HG03571 (cell line): ENCODE measurements at regions not wholly inside any gene's neighbourhood (a gene's known extent, or its start where the extent isn't known, plus 50 kb on each side); places are given as distances from the start of the nearest gene placed in this dataset.
A peak's percentile ranks its signal among the peaks of the same experiment; 100 is the strongest.
"Not testable (repeated sequence)": the region's sequence is repeated elsewhere in the genome, so short reads cannot be mapped to it uniquely, and the experiment has no call there.

Source experiments
- ATAC-seq: cut with Tn5 transposase; IDR thresholded peaks from one replicate; pipeline ENCODE4 v1.9.1; 2021; ENCODE audit not compliant: unreplicated experiment

- ATAC-seq: no peak
Observed at GRCh38 chr5:44935871-44936270, 127.1 kb downstream of the MRPS30 start.

GRCh38 chr5:44942524-44943001 is 133.8 kb downstream of the MRPS30 start:
- no peak for ATAC-seq

- no peak for ATAC-seq
Observed at GRCh38 chr5:44943647-44944046, 134.9 kb downstream of the MRPS30 start.

GRCh38 chr5:44945743-44946142 is 137.0 kb downstream of the MRPS30 start:
- ATAC-seq: no peak

- no peak for ATAC-seq
Observed at GRCh38 chr5:44949687-44950086, 140.9 kb downstream of the MRPS30 start.

GRCh38 chr5:44951371-44951770 is 142.6 kb downstream of the MRPS30 start:
- ATAC-seq: no peak

GRCh38 chr5:44952376-44952775 is 143.6 kb downstream of the MRPS30 start:
- peak; percentile 79 for ATAC-seq

- ATAC-seq: no peak
Observed at GRCh38 chr5:44953078-44953477, 144.3 kb downstream of the MRPS30 start.

- ATAC-seq: not testable (repeated sequence)
Observed at GRCh38 chr5:44958943-44959454, 150.3 kb downstream of the MRPS30 start.

GRCh38 chr5:44969825-44970224 is 161.1 kb downstream of the MRPS30 start:
- ATAC-seq: no peak

GRCh38 chr5:44970963-44971362 is 162.2 kb downstream of the MRPS30 start:
- not testable (repeated sequence) for ATAC-seq

GRCh38 chr5:44974813-44975212 is 166.1 kb downstream of the MRPS30 start:
- ATAC-seq: no peak

GRCh38 chr5:44981708-44982107 is 173.0 kb downstream of the MRPS30 start:
- no peak for ATAC-seq

GRCh38 chr5:44983006-44983405 is 174.3 kb downstream of the MRPS30 start:
- no peak for ATAC-seq

GRCh38 chr5:44987026-44987425 is 178.3 kb downstream of the MRPS30 start:
- ATAC-seq: no peak

GRCh38 chr5:44991693-44992092 is 182.9 kb downstream of the MRPS30 start:
- no peak for ATAC-seq

GRCh38 chr5:44993286-44993685 is 184.5 kb downstream of the MRPS30 start:
- no peak for ATAC-seq

- no peak for ATAC-seq
Observed at GRCh38 chr5:44997506-44997905, 188.8 kb downstream of the MRPS30 start.

- ATAC-seq: not testable (repeated sequence)
Observed at GRCh38 chr5:45007102-45007501, 198.4 kb downstream of the MRPS30 start.

GRCh38 chr5:45017568-45017967 is 208.8 kb downstream of the MRPS30 start:
- ATAC-seq: no peak

GRCh38 chr5:45029553-45029952 is 220.8 kb downstream of the MRPS30 start:
- no peak for ATAC-seq

GRCh38 chr5:45035991-45036390 is 227.2 kb downstream of the MRPS30 start:
- ATAC-seq: no peak

- no peak for ATAC-seq
Observed at GRCh38 chr5:45037927-45038326, 229.2 kb downstream of the MRPS30 start.
